HG03469 (cell line): ENCODE measurements at regions not wholly inside any gene's neighbourhood (a gene's known extent, or its start where the extent isn't known, plus 50 kb on each side); places are given as distances from the start of the nearest gene placed in this dataset.

Experiments used
- ATAC-seq: cut with Tn5 transposase; IDR thresholded peaks from one replicate; pipeline ENCODE4 v1.9.1; 2021; ENCODE audit warnings: mild to moderate bottlenecking, moderate library complexity, moderate number of reproducible peaks; ENCODE audit not compliant: unreplicated experiment

- ATAC-seq = no peak
These were observed 128.1 kb downstream of the TEX29 start for GRCh38 chr13:111448504-111448903.

- ATAC-seq = no peak
These were observed 128.6 kb downstream of the TEX29 start for GRCh38 chr13:111449041-111449440.

- no peak for ATAC-seq
These were observed 131.0 kb downstream of the TEX29 start for GRCh38 chr13:111451402-111451801.

GRCh38 chr13:111456452-111457230 lies 136.2 kb downstream of the TEX29 start:
- no peak for ATAC-seq

GRCh38 chr13:111458001-111458531 lies 137.6 kb downstream of the TEX29 start:
- no peak for ATAC-seq

GRCh38 chr13:111458739-111459138 lies 138.3 kb downstream of the TEX29 start:
- ATAC-seq = no peak

- ATAC-seq = no peak
These were observed 139.5 kb downstream of the TEX29 start for GRCh38 chr13:111459803-111460547.

GRCh38 chr13:111460548-111461444 lies 140.4 kb downstream of the TEX29 start:
- no peak for ATAC-seq

GRCh38 chr13:111461445-111462149 lies 141.2 kb downstream of the TEX29 start:
- ATAC-seq = no peak

- no peak for ATAC-seq
These were observed 141.9 kb downstream of the TEX29 start for GRCh38 chr13:111462221-111462764.

- ATAC-seq = no peak
These were observed 142.5 kb downstream of the TEX29 start for GRCh38 chr13:111462944-111463343.

GRCh38 chr13:111467111-111467890 lies 146.9 kb downstream of the TEX29 start:
- ATAC-seq = no peak

- no peak for ATAC-seq
These were observed 147.9 kb downstream of the TEX29 start for GRCh38 chr13:111468037-111468959.

- ATAC-seq = no peak
These were observed 149.0 kb downstream of the TEX29 start for GRCh38 chr13:111469450-111469849.

- ATAC-seq = no peak
These were observed 149.6 kb downstream of the TEX29 start for GRCh38 chr13:111469916-111470506.

GRCh38 chr13:111470933-111471332 lies 150.5 kb downstream of the TEX29 start:
- no peak for ATAC-seq

- ATAC-seq = no peak
These were observed 151.6 kb downstream of the TEX29 start for GRCh38 chr13:111472083-111472482.
